H9 (cell line): ENCODE measurements at regions not wholly inside any gene's neighbourhood (a gene's known extent, or its start where the extent isn't known, plus 50 kb on each side); places are given as distances from the start of the nearest gene placed in this dataset.

Experiments used
- DNase-seq: peaks from one replicate; pipeline ENCODE4 v3.0.0-alpha.2; 2017
- H2AFZ ChIP-seq: one replicate; pipeline ENCODE4 v1.6.1; 2013; ENCODE audit warnings: mild to moderate bottlenecking, low read length, control low read depth, moderate library complexity
- H2AK5ac ChIP-seq: 2 replicates; pipeline ENCODE4 v1.6.1; 2013; ENCODE audit warnings: low read length, control low read depth, mixed read lengths; ENCODE audit not compliant: insufficient read length
- H2BK120ac ChIP-seq: one replicate; pipeline ENCODE4 v1.6.1; 2013; ENCODE audit warnings: low read depth, mild to moderate bottlenecking, low read length, control low read depth, inconsistent platforms; ENCODE audit not compliant: poor library complexity, severe bottlenecking
- H2BK12ac ChIP-seq: 2 replicates; pipeline ENCODE4 v1.6.1; 2013; ENCODE audit warnings: low read length, control low read depth, mixed read lengths, low read depth; ENCODE audit not compliant: insufficient read length
- H2BK15ac ChIP-seq: 2 replicates; pipeline ENCODE4 v1.6.1; 2013; ENCODE audit warnings: low read depth, low read length, control low read depth
- H2BK20ac ChIP-seq: one replicate; pipeline ENCODE4 v1.6.1; 2013; ENCODE audit warnings: low read depth, mild to moderate bottlenecking, low read length, control low read depth, inconsistent platforms; ENCODE audit not compliant: poor library complexity, severe bottlenecking
- H2BK5ac ChIP-seq: 2 replicates; pipeline ENCODE4 v1.6.1; 2013; ENCODE audit warnings: low read length, control low read depth, mixed read lengths; ENCODE audit not compliant: insufficient read length
- H3K14ac ChIP-seq: 2 replicates; pipeline ENCODE4 v1.6.1; 2013; ENCODE audit warnings: low read length, control low read depth; ENCODE audit not compliant: insufficient read depth
- H3K18ac ChIP-seq: 2 replicates; pipeline ENCODE4 v1.6.1; 2013; ENCODE audit warnings: low read depth, mild to moderate bottlenecking, mixed read lengths, low read length, control low read depth; ENCODE audit not compliant: insufficient read length
- H3K23ac ChIP-seq: 2 replicates; pipeline ENCODE4 v1.6.1; 2013; ENCODE audit warnings: low read length, control low read depth, mixed read lengths, low read depth; ENCODE audit not compliant: insufficient read length
- H3K23me2 ChIP-seq: 2 replicates; pipeline ENCODE4 v1.6.1; 2013; ENCODE audit warnings: low read depth, mild to moderate bottlenecking, mixed read lengths, low read length, control low read depth; ENCODE audit not compliant: insufficient read length, poor library complexity, severe bottlenecking
- H3K27ac ChIP-seq: 2 replicates; pipeline ENCODE4 v1.5.1; 2013; ENCODE audit warnings: low read length, control low read depth, mixed read lengths, low read depth; ENCODE audit not compliant: insufficient read length
- H3K27me3 ChIP-seq: 2 replicates; pipeline ENCODE4 v1.6.1; 2013; ENCODE audit warnings: low read length, control low read depth, inconsistent platforms; ENCODE audit not compliant: insufficient read depth
- H3K4ac ChIP-seq: 2 replicates; pipeline ENCODE4 v1.6.1; 2013; ENCODE audit warnings: low read depth, mild to moderate bottlenecking, control low read depth, inconsistent platforms, low read length, moderate library complexity
- H3K4me1 ChIP-seq: 2 replicates; pipeline ENCODE4 v1.6.1; 2013; ENCODE audit warnings: low read length, control low read depth, inconsistent platforms; ENCODE audit not compliant: insufficient read depth
- H3K4me2 ChIP-seq: 2 replicates; pipeline ENCODE4 v1.6.1; 2013; ENCODE audit warnings: low read length, control low read depth, mixed read lengths; ENCODE audit not compliant: insufficient read length, insufficient read depth
- H3K56ac ChIP-seq: 2 replicates; pipeline ENCODE4 v1.6.1; 2013; ENCODE audit warnings: low read depth, mild to moderate bottlenecking, mixed read lengths, low read length, control low read depth; ENCODE audit not compliant: insufficient read length
- H3K79me1 ChIP-seq: 2 replicates; pipeline ENCODE4 v1.6.1; 2013; ENCODE audit warnings: low read depth, mild to moderate bottlenecking, moderate library complexity, low read length, control low read depth, inconsistent platforms; ENCODE audit not compliant: insufficient read depth, poor library complexity, severe bottlenecking
- H3K79me2 ChIP-seq: 2 replicates; pipeline ENCODE4 v1.6.1; 2013; ENCODE audit warnings: low read length, control low read depth, inconsistent platforms; ENCODE audit not compliant: insufficient read depth
- H3K9ac ChIP-seq: 2 replicates; pipeline ENCODE4 v1.6.1; 2013; ENCODE audit warnings: low read length, control low read depth, mixed read lengths; ENCODE audit not compliant: insufficient read length; ENCODE audit errors: extremely low read depth
- H3K9me3 ChIP-seq: one replicate; pipeline ENCODE4 v1.6.1; 2013; ENCODE audit warnings: low read depth, low read length, inconsistent platforms; ENCODE audit not compliant: control insufficient read depth
- H3T11ph ChIP-seq: one replicate; pipeline ENCODE4 v1.6.1; 2013; ENCODE audit warnings: mild to moderate bottlenecking, low read length, control low read depth, inconsistent platforms
- H4K20me1 ChIP-seq: one replicate; pipeline ENCODE4 v1.6.1; 2013; ENCODE audit not compliant: control insufficient read depth, insufficient read length, insufficient read depth
- H4K5ac ChIP-seq: 2 replicates; pipeline ENCODE4 v1.6.1; 2013; ENCODE audit warnings: low read depth, mild to moderate bottlenecking, mixed read lengths, low read length, control low read depth; ENCODE audit not compliant: insufficient read length
- H4K8ac ChIP-seq: replicated peaks from 2 replicates; pipeline ENCODE4 v1.6.1; 2013; ENCODE audit warnings: low read length, control low read depth, mixed read lengths, low read depth; ENCODE audit not compliant: insufficient read length
- H4K91ac ChIP-seq: 2 replicates; pipeline ENCODE4 v1.6.1; 2013; ENCODE audit warnings: low read depth, mild to moderate bottlenecking, moderate library complexity, mixed read lengths, low read length, control low read depth; ENCODE audit not compliant: insufficient read length
- H3K27ac Mint-ChIP-seq, 3 experiments: 2 replicates in 2 of 3; 3 replicates in 1 of 3; pipeline ENCODE4 v1.8.0; 2020 to 2021; ENCODE audit warnings: mixed read lengths in 3 of 3, mild to moderate bottlenecking in 1 of 3, moderate library complexity in 1 of 3
- H3K27me3 Mint-ChIP-seq: 2 replicates; pipeline ENCODE4 v1.8.0; 2021; ENCODE audit warnings: low read depth, mild to moderate bottlenecking, moderate library complexity, mixed read lengths
- H3K36me3 Mint-ChIP-seq, 3 experiments: 2 replicates in 2 of 3; 3 replicates in 1 of 3; pipeline ENCODE4 v1.8.0; 2020 to 2021; ENCODE audit warnings: low read depth in 3 of 3, mixed read lengths in 3 of 3; ENCODE audit not compliant: insufficient read depth in 1 of 3
- H3K4me1 Mint-ChIP-seq, 2 experiments: 2 replicates each; pipeline ENCODE4 v1.8.0; 2020; ENCODE audit warnings: mixed read lengths in 2 of 2
- H3K4me3 Mint-ChIP-seq, 2 experiments: 2 replicates in 1 of 2; 3 replicates in 1 of 2; pipeline ENCODE4 v1.8.0; 2020 to 2021; ENCODE audit warnings: mild to moderate bottlenecking in 2 of 2, mixed read lengths in 2 of 2, moderate library complexity in 1 of 2
- H3K9me3 Mint-ChIP-seq, 2 experiments: 2 replicates in 1 of 2; 3 replicates in 1 of 2; pipeline ENCODE4 v1.8.0; 2020; ENCODE audit warnings: mild to moderate bottlenecking in 2 of 2, mixed read lengths in 2 of 2, moderate library complexity in 1 of 2
- WGBS: extraction: QIAGEN DNeasy Blood & Tissue Kit; methylation state at CpG from one replicate; pipeline ENCODE4 v1.1.7; 2013; ENCODE audit warnings: missing lambda C conversion rate, low lambda C conversion rate, mixed read lengths; ENCODE audit not compliant: insufficient read length; ENCODE audit errors: extremely low coverage; 5-methylcytosine and 5-hydroxymethylcytosine counted together
- TF ChIP-seq, protein P1 (sequence below): fragments of 200-600 bp; sonication (generic); conservative IDR thresholded peaks from 3 replicates; pipeline ENCODE4 v1.8.0; 2021; ENCODE audit warnings: antibody characterized with exemption, mild to moderate bottlenecking

DNA sequence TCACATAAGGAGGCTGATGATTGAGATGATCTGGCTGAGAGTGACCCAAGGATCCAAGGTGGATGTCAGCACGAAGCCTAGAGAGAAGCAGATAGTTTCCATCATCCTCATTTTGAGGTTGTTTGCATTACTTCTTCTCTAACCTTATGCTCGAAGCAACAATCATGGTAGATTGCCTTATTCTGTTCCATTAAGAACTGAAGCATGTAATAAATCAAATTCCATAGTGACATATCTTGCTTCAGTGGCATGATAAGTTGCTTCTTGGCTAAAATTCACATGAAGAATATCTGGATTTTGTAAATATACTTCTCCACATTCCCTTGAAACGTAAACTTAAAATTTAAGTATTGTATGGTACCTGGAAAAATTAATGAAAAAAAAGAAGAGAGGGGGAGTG is 377.8 kb upstream of the DACH1 start:
- Histone ChIP-seq H2BK15ac (no peak overlapping the region), H3K56ac (no peak overlapping the region), H3K4me2 (no peak overlapping the region), H3K79me2 (no peaks in the 10 kb centered on the region), H3K4me1 (no peaks in the 10 kb centered on the region; the same call in 1 of the 2 replicates), H2AFZ (no peak overlapping the region), H2BK20ac (no peak overlapping the region), H3K9me3 (no peaks in the 10 kb centered on the region), H3K23me2 (no peaks in the 10 kb centered on the region), H3K23ac (no peak overlapping the region), H2BK12ac (no peak overlapping the region), H3K18ac (no peak overlapping the region), H4K5ac (no peak overlapping the region), H4K91ac (no peak overlapping the region), H3K27me3 (no peaks in the 10 kb centered on the region), H2BK120ac (no peak overlapping the region), H3T11ph (no peak overlapping the region), H3K27ac (no peak overlapping the region), H4K20me1 (no peaks in the 10 kb centered on the region), H4K8ac (no peak overlapping the region), H3K79me1 (no peaks in the 10 kb centered on the region), H2AK5ac (no peak overlapping the region), H3K4ac (no peak overlapping the region), H2BK5ac (no peak overlapping the region), H3K9ac (no peak overlapping the region), H3K14ac (no peak overlapping the region)
- no peaks in the 10 kb centered on the region for H3K9me3 Mint-ChIP-seq
- no peak overlapping the region for H3K27ac Mint-ChIP-seq
- TF ChIP-seq, protein P1, sequence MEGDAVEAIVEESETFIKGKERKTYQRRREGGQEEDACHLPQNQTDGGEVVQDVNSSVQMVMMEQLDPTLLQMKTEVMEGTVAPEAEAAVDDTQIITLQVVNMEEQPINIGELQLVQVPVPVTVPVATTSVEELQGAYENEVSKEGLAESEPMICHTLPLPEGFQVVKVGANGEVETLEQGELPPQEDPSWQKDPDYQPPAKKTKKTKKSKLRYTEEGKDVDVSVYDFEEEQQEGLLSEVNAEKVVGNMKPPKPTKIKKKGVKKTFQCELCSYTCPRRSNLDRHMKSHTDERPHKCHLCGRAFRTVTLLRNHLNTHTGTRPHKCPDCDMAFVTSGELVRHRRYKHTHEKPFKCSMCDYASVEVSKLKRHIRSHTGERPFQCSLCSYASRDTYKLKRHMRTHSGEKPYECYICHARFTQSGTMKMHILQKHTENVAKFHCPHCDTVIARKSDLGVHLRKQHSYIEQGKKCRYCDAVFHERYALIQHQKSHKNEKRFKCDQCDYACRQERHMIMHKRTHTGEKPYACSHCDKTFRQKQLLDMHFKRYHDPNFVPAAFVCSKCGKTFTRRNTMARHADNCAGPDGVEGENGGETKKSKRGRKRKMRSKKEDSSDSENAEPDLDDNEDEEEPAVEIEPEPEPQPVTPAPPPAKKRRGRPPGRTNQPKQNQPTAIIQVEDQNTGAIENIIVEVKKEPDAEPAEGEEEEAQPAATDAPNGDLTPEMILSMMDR: no peak
- DNase-seq: no peak
- no peaks in the 10 kb centered on the region for H3K36me3 Mint-ChIP-seq
- no peaks in the 10 kb centered on the region for H3K4me1 Mint-ChIP-seq
- no peaks in the 10 kb centered on the region for H3K27me3 Mint-ChIP-seq
- WGBS: no CpG with 5 or more reads among the region's 3 CpGs
- H3K4me3 Mint-ChIP-seq: no peak overlapping the region
